Lung (tissue), 11 donors: ENCODE measurements at regions not wholly inside any gene's neighbourhood (a gene's known extent, or its start where the extent isn't known, plus 50 kb on each side); places are given as distances from the start of the nearest gene placed in this dataset.
"Not testable (repeated sequence)": the region's sequence is repeated elsewhere in the genome, so short reads cannot be mapped to it uniquely, and the experiment has no call there.

Experiments
- ATAC-seq: fragments of 200-7000 bp; cut with Tn5 transposase; one replicate; pipeline ENCODE4 v1.9.1; 2020; ENCODE audit warnings: moderate number of reproducible peaks; ENCODE audit not compliant: insufficient read depth, low FRiP score
- DNase-seq, 3 donors: peaks; one replicate each; pipeline ENCODE4 v3.0.0-alpha.2; 2013 to 2017
- H3K27ac ChIP-seq, 2 donors: one replicate each; pipeline ENCODE4 v1.5.1; 2013; ENCODE audit warnings: mild to moderate bottlenecking in 2 of 2, moderate library complexity in 2 of 2, control low read depth in 1 of 2, inconsistent platforms in 1 of 2, low read depth in 1 of 2, low read length in 1 of 2
- H3K27me3 ChIP-seq, 3 donors: one replicate each; pipeline ENCODE4 v1.5.1; 2013; ENCODE audit warnings: low read length in 2 of 3; ENCODE audit not compliant: control insufficient read depth in 3 of 3, insufficient read depth in 3 of 3
- H3K36me3 ChIP-seq, 4 donors: one replicate each; pipeline ENCODE4 v1.5.1; 2013; ENCODE audit warnings: low read length in 4 of 4, mild to moderate bottlenecking in 1 of 4, moderate library complexity in 1 of 4; ENCODE audit not compliant: control insufficient read depth in 4 of 4, insufficient read depth in 4 of 4
- H3K4me1 ChIP-seq, 5 donors: one replicate each; pipeline ENCODE4 v1.5.1; 2013; ENCODE audit warnings: low read length in 5 of 5, mild to moderate bottlenecking in 2 of 5, moderate library complexity in 1 of 5; ENCODE audit not compliant: control insufficient read depth in 5 of 5, insufficient read depth in 5 of 5
- H3K4me3 ChIP-seq: one replicate; pipeline ENCODE4 v1.5.1; 2013; ENCODE audit warnings: mild to moderate bottlenecking, control low read depth, moderate library complexity
- H3K9ac ChIP-seq, 2 donors: one replicate each; pipeline ENCODE4 v1.5.1; 2013; ENCODE audit warnings: low read length in 2 of 2, control low read depth in 1 of 2; ENCODE audit not compliant: insufficient read depth in 1 of 2
- H3K9me3 ChIP-seq, 4 donors: one replicate each; pipeline ENCODE4 v1.5.1; 2013; ENCODE audit warnings: low read length in 3 of 4, mild to moderate bottlenecking in 1 of 4, moderate library complexity in 1 of 4; ENCODE audit not compliant: control insufficient read depth in 4 of 4, insufficient read depth in 3 of 4
- CTCF ChIP-seq: IDR thresholded peaks from 2 replicates; pipeline ENCODE4 v1.5.1; 2012; ENCODE audit warnings: mild to moderate bottlenecking; ENCODE audit errors: control extremely low read depth, extremely low read depth
- WGBS, 2 donors: extraction: QIAGEN DNeasy Blood & Tissue Kit; methylation state at CpG; one replicate each; pipeline ENCODE4 v1.1.7; 2013; 5-methylcytosine and 5-hydroxymethylcytosine counted together
- donor health status: control.
- donor health status: control.
- donor health status: Bipolar disorder and iron deficiency.
- donor health status: healthy.
- donor health status: DM: yes; HTN: yes; CAD: no.

GRCh38 chr1:58060559-58061170 lies 485.9 kb downstream of the OMA1 start:
- TF ChIP-seq CTCF, result no peak
- H3K4me1 ChIP-seq, result peaks cover 0 to 4% (median 0%) of the 10 kb centered on the region in 5 donors
- 53 to 67% methylated on average over 9 of the region's 9 CpGs for WGBS, 2 donors
- no peak overlapping the region for H3K9ac ChIP-seq
- peaks cover 0 to 3% (median 0%) of the 10 kb centered on the region in 4 donors for H3K9me3 ChIP-seq
- DNase-seq, result peak; percentile 32 to 69 (median 51)
- H3K4me3 ChIP-seq, result no peak overlapping the region
- no peaks in the 10 kb centered on the region for H3K27me3 ChIP-seq
- no peaks in the 10 kb centered on the region for H3K36me3 ChIP-seq
- ATAC-seq, result no peak
- no peak overlapping the region for H3K27ac ChIP-seq

GRCh38 chr1:58059789-58060188 lies 486.7 kb downstream of the OMA1 start:
- H3K4me1 ChIP-seq, result peaks cover 0 to 4% (median 0%) of the 10 kb centered on the region in 5 donors
- no peak overlapping the region for H3K27ac ChIP-seq
- peaks cover 0 to 2% (median 0%) of the 10 kb centered on the region in 4 donors for H3K9me3 ChIP-seq
- 68 to 79% methylated on average over 6 of the region's 6 CpGs for WGBS, 2 donors
- no peak overlapping the region for H3K4me3 ChIP-seq
- H3K9ac ChIP-seq, result no peak overlapping the region
- H3K27me3 ChIP-seq, result no peaks in the 10 kb centered on the region
- H3K36me3 ChIP-seq, result no peaks in the 10 kb centered on the region
- TF ChIP-seq CTCF, result no peak
- ATAC-seq (no peak), DNase-seq (no peak)

GRCh38 chr1:58058323-58058722 lies 488.2 kb downstream of the OMA1 start:
- no peak for DNase-seq
- Histone ChIP-seq H3K36me3 (no peaks in the 10 kb centered on the region), H3K4me3 (no peak overlapping the region), H3K9ac (no peak overlapping the region), H3K27ac (no peak overlapping the region), H3K9me3 (peaks cover 0 to 2% (median 0%) of the 10 kb centered on the region in 4 donors), H3K27me3 (no peaks in the 10 kb centered on the region), H3K4me1 (peaks cover 0 to 4% (median 0%) of the 10 kb centered on the region in 5 donors)
- ATAC-seq, result no peak
- WGBS, 2 donors, result 75 to 81% methylated on average over 8 of the region's 8 CpGs
- TF ChIP-seq CTCF, result no peak

- ATAC-seq (no peak), DNase-seq (no peak)
- peaks cover 0 to 4% (median 0%) of the 10 kb centered on the region in 5 donors for H3K4me1 ChIP-seq
- H3K9me3 ChIP-seq, result peaks cover 0 to 2% (median 0%) of the 10 kb centered on the region in 4 donors
- no peaks in the 10 kb centered on the region for H3K27me3 ChIP-seq
- no peaks in the 10 kb centered on the region for H3K36me3 ChIP-seq
- no peak for TF ChIP-seq CTCF
- no peak overlapping the region for H3K9ac ChIP-seq
- no peak overlapping the region for H3K27ac ChIP-seq
- no peak overlapping the region for H3K4me3 ChIP-seq
Observed at GRCh38 chr1:58057826-58058225, 488.7 kb downstream of the OMA1 start.

- not testable (repeated sequence) for H3K27ac ChIP-seq, H3K9ac ChIP-seq, H3K27me3 ChIP-seq, H3K9me3 ChIP-seq, ATAC-seq, H3K4me1 ChIP-seq, H3K4me3 ChIP-seq, H3K36me3 ChIP-seq, DNase-seq
- 92% methylated on average over 2 of the region's 2 CpGs for WGBS, 2 donors
Observed at GRCh38 chr1:58051187-58051586, 495.3 kb downstream of the OMA1 start.
